Activated CD8-positive, alpha-beta memory T cell treated with anti-CD3 and anti-CD28 coated beads for 48 hours (primary cell): ENCODE measurements at regions not wholly inside any gene's neighbourhood (a gene's known extent, or its start where the extent isn't known, plus 50 kb on each side); places are given as distances from the start of the nearest gene placed in this dataset.
"Not testable (repeated sequence)": the region's sequence is repeated elsewhere in the genome, so short reads cannot be mapped to it uniquely, and the experiment has no call there.

Experiments used
- DNase-seq, 3 experiments: peaks; one replicate each; pipeline ENCODE4 v3.0.0-alpha.2; 2020; ENCODE audit warnings: low read depth in 2 of 3, low spot score in 2 of 3

- DNase-seq, result no peak
These were observed 325.6 kb upstream of the FAM98A start for GRCh38 chr2:33924586-33925169.

GRCh38 chr2:33917252-33917651, 318.2 kb upstream of the FAM98A start:
- no peak for DNase-seq

- DNase-seq, result no peak
These were observed 314.0 kb upstream of the FAM98A start for GRCh38 chr2:33913071-33913616.

- DNase-seq, result no peak
These were observed 312.2 kb upstream of the FAM98A start for GRCh38 chr2:33911327-33911726.

- DNase-seq, result no peak
These were observed 311.0 kb upstream of the FAM98A start for GRCh38 chr2:33909945-33910695.

GRCh38 chr2:33907866-33908265, 308.8 kb upstream of the FAM98A start:
- DNase-seq, result no peak

GRCh38 chr2:33906129-33906528, 307.0 kb upstream of the FAM98A start:
- not testable (repeated sequence) for DNase-seq

GRCh38 chr2:33904801-33905200, 305.7 kb upstream of the FAM98A start:
- no peak for DNase-seq

GRCh38 chr2:33903701-33904100, 304.6 kb upstream of the FAM98A start:
- DNase-seq, result no peak

GRCh38 chr2:33903215-33903614, 304.1 kb upstream of the FAM98A start:
- no peak for DNase-seq

GRCh38 chr2:33900610-33901009, 301.5 kb upstream of the FAM98A start:
- no peak for DNase-seq

- DNase-seq, result no peak
These were observed 298.6 kb upstream of the FAM98A start for GRCh38 chr2:33897741-33898140.

GRCh38 chr2:33893824-33894223, 294.7 kb upstream of the FAM98A start:
- DNase-seq, result no peak

- no peak for DNase-seq
These were observed 292.5 kb upstream of the FAM98A start for GRCh38 chr2:33891616-33892015.

- DNase-seq, result no peak
These were observed 291.6 kb upstream of the FAM98A start for GRCh38 chr2:33890686-33891085.

- DNase-seq, result no peak
These were observed 278.4 kb upstream of the FAM98A start for GRCh38 chr2:33877348-33878016.

- DNase-seq, result no peak
These were observed 274.0 kb upstream of the FAM98A start for GRCh38 chr2:33873076-33873605.

- no peak for DNase-seq
These were observed 260.8 kb upstream of the FAM98A start for GRCh38 chr2:33859811-33860461.

GRCh38 chr2:33859176-33859575, 260.1 kb upstream of the FAM98A start:
- DNase-seq, result no peak

- DNase-seq, result no peak
These were observed 249.4 kb upstream of the FAM98A start for GRCh38 chr2:33848486-33848885.

- DNase-seq, result no peak
These were observed 240.7 kb upstream of the FAM98A start for GRCh38 chr2:33839791-33840190.
